HepG2 (cell line): ENCODE measurements at regions not wholly inside any gene's neighbourhood (a gene's known extent, or its start where the extent isn't known, plus 50 kb on each side); places are given as distances from the start of the nearest gene placed in this dataset.

Experiments used
- ATAC-seq: fragments of 200-7000 bp; cut with Tn5 transposase; 3 replicates; pipeline ENCODE4 v1.9.1; 2020; ENCODE audit warnings: mild to moderate bottlenecking, moderate library complexity
- BruUV-seq: library from RNA; stranded (reverse); fragments of 400-500 nt; replicated peaks from 2 replicates; lab custom pipeline; 2021; lab: Mats Ljungman, UMichigan
- CTCF ChIA-PET: fragments of 300-600 bp; formaldehyde crosslinking; extraction: SDS; loops from one replicate; lab custom pipeline; 2021; ENCODE audit warnings: low total read pairs, inconsistent platforms, low intra/inter-chr PET ratio; lab: Yijun Ruan, JAX
- POLR2A ChIA-PET: fragments of 350-600 bp; sonication (Branson Sonifier 250); formaldehyde crosslinking; loops from one replicate; lab custom pipeline; 2020; ENCODE audit warnings: antibody characterized with exemption, inconsistent platforms; lab: Yijun Ruan, JAX
- DNase-seq: peaks from one replicate; pipeline ENCODE4 v3.0.0-alpha.2; 2015; ENCODE audit warnings: low spot score
- FAIRE-seq: peaks from 3 replicates; lab custom pipeline; 2011; peaks lifted over from hg19 to GRCh38; lab: Jason Lieb, UNC
- H2AFZ ChIP-seq: one replicate; pipeline ENCODE4 v1.6.1; 2011; ENCODE audit warnings: low read length, inconsistent platforms
- H3K27ac ChIP-seq: fragments of 300-600 bp; 3 replicates; pipeline ENCODE4 v1.8.0; 2011; ENCODE audit warnings: mixed run types, mild to moderate bottlenecking, mixed read lengths, low read length, inconsistent platforms; ENCODE audit not compliant: insufficient read depth; ENCODE audit errors: extremely low read length
- H3K27me3 ChIP-seq, 2 experiments: fragments of 200-600 bp in 1 of 2; 2 replicates in 1 of 2; 3 replicates in 1 of 2; pipeline versions ENCODE4 v1.6.0 to v1.8.0; 2011; ENCODE audit warnings: low read length in 2 of 2, mild to moderate bottlenecking in 2 of 2, moderate library complexity in 2 of 2, inconsistent platforms in 1 of 2; ENCODE audit not compliant: insufficient read depth in 2 of 2, control insufficient read depth in 1 of 2
- H3K36me3 ChIP-seq, 2 experiments: fragments of 200-600 bp in 1 of 2; replicated peaks in 1 of 2; 2 replicates in 1 of 2; 3 replicates in 1 of 2; pipeline versions ENCODE4 v1.5.1 to v1.8.0; 2011; ENCODE audit warnings: low read length in 2 of 2, inconsistent platforms in 1 of 2; ENCODE audit not compliant: insufficient read depth in 2 of 2, control insufficient read depth in 1 of 2
- H3K4me1 ChIP-seq: 2 replicates; pipeline ENCODE4 v1.5.1; 2012; ENCODE audit warnings: low read length, inconsistent platforms; ENCODE audit not compliant: insufficient read depth
- H3K4me2 ChIP-seq: 2 replicates; pipeline ENCODE4 v1.6.0; 2011; ENCODE audit warnings: low read depth, low read length, inconsistent platforms
- H3K4me3 ChIP-seq, 3 experiments: fragments of 200-600 bp in 1 of 3; sonication (generic), shearing (Covaris generic) in 1 of 3; replicated peaks in 1 of 3; 2 replicates each; pipeline ENCODE4 v1.5.1; 2011 to 2016; ENCODE audit warnings: low read length in 3 of 3, inconsistent platforms in 2 of 3, low read depth in 2 of 3, mild to moderate bottlenecking in 2 of 3, control low read depth in 1 of 3, mixed read lengths in 1 of 3; ENCODE audit not compliant: insufficient read depth in 1 of 3
- H3K79me2 ChIP-seq: one replicate; pipeline ENCODE4 v1.6.1; 2011; ENCODE audit warnings: low read length, inconsistent platforms; ENCODE audit not compliant: insufficient read depth
- H3K9ac ChIP-seq: 2 replicates; pipeline ENCODE4 v1.6.0; 2011; ENCODE audit warnings: mild to moderate bottlenecking, low read depth, low read length, inconsistent platforms; ENCODE audit not compliant: insufficient read depth
- H3K9me3 ChIP-seq: 2 replicates; pipeline ENCODE4 v1.5.1; 2012; ENCODE audit warnings: mild to moderate bottlenecking, low read length
- H4K20me1 ChIP-seq: 2 replicates; pipeline ENCODE4 v1.6.0; 2011; ENCODE audit warnings: inconsistent platforms, mild to moderate bottlenecking, low read length, moderate library complexity; ENCODE audit not compliant: insufficient read depth
- E2F5 ChIP-seq: sonication (generic); formaldehyde crosslinking; conservative IDR thresholded peaks from 2 replicates; pipeline ENCODE4 v1.4.0; 2020; ENCODE audit warnings: missing genetic modification reagents
- EEA1 ChIP-seq: sonication (generic); formaldehyde crosslinking; IDR thresholded peaks from 2 replicates; pipeline ENCODE4 v1.5.1; 2020; ENCODE audit warnings: mild to moderate bottlenecking, missing genetic modification reagents, borderline replicate concordance
- IKZF5 ChIP-seq: IDR thresholded peaks from 2 replicates; pipeline ENCODE4 v1.6.1; 2018; ENCODE audit warnings: missing genetic modification reagents, mild to moderate bottlenecking, missing compliant biosample characterization
- KAT7 ChIP-seq: IDR thresholded peaks from 2 replicates; pipeline ENCODE4 v1.6.1; 2018; ENCODE audit warnings: borderline replicate concordance, missing compliant biosample characterization
- MEIS1 ChIP-seq: sonication (generic); formaldehyde crosslinking; IDR thresholded peaks from 2 replicates; pipeline ENCODE4 v1.9.0; 2021; ENCODE audit warnings: mild to moderate bottlenecking, missing genetic modification reagents, moderate library complexity, borderline replicate concordance
- RBFOX2 ChIP-seq: fragments of 200-400 bp; formaldehyde crosslinking; IDR thresholded peaks from 2 replicates; pipeline ENCODE4 v1.6.1; 2017; ENCODE audit warnings: low read depth, mild to moderate bottlenecking, low read length
- SATB2 ChIP-seq: sonication (generic); formaldehyde crosslinking; IDR thresholded peaks from 2 replicates; pipeline ENCODE4 v1.5.0; 2020; ENCODE audit warnings: missing genetic modification reagents
- SP140L ChIP-seq: sonication (generic); formaldehyde crosslinking; IDR thresholded peaks from 2 replicates; pipeline ENCODE4 v1.4.0; 2020; ENCODE audit warnings: missing genetic modification reagents, borderline replicate concordance
- ZBTB3 ChIP-seq: sonication (generic); formaldehyde crosslinking; IDR thresholded peaks from 2 replicates; pipeline ENCODE4 v1.4.0; 2020; ENCODE audit warnings: low read depth, mild to moderate bottlenecking, moderate library complexity, missing genetic modification reagents, borderline replicate concordance
- ZNF24 ChIP-seq: fragments of 450-650 bp; IDR thresholded peaks from 2 replicates; pipeline ENCODE4 v1.6.1; 2017; ENCODE audit warnings: antibody characterized with exemption, mild to moderate bottlenecking
- ZNF644 ChIP-seq: IDR thresholded peaks from 2 replicates; pipeline ENCODE4 v1.6.1; 2016; ENCODE audit warnings: low read depth
- WGBS: methylation state at CpG from one replicate; pipeline ENCODE4 v1.1.6; 2017; ENCODE audit warnings: low lambda C conversion rate; 5-methylcytosine and 5-hydroxymethylcytosine counted together
- in situ Hi-C: cut with HindIII; loops from 2 replicates; pipeline ENCODE4 v1.10.0; 2017; ENCODE audit warnings: low pct_unique_long_range_greater_than_20kb; ENCODE audit not compliant: extremely low pct_ligation_motif_present
- intact Hi-C: fragments of 100-400 bp; cut with micrococcal nuclease; formaldehyde crosslinking; loops from one replicate; pipeline ENCODE4 v1.10.0; 2022; ENCODE audit not compliant: unreplicated experiment
- TF ChIP-seq, protein P1 (sequence below): sonication (generic); formaldehyde crosslinking; IDR thresholded peaks from 2 replicates; pipeline ENCODE4 v1.4.0; 2020; ENCODE audit warnings: missing genetic modification reagents
- TF ChIP-seq, protein P2 (sequence below): sonication (generic); formaldehyde crosslinking; IDR thresholded peaks from 2 replicates; pipeline ENCODE4 v1.8.0; 2022; ENCODE audit warnings: missing genetic modification reagents, low read depth, mild to moderate bottlenecking, borderline replicate concordance
- TF ChIP-seq, protein P3 (sequence below): sonication (generic); formaldehyde crosslinking; IDR thresholded peaks from 2 replicates; pipeline ENCODE4 v1.5.0; 2020; ENCODE audit warnings: mild to moderate bottlenecking, missing genetic modification reagents

GRCh38 chr1:60234776-60235175 lies 161.2 kb upstream of the C1orf87 start:
- ATAC-seq: no peak
- no peaks in the 10 kb centered on the region for H4K20me1 ChIP-seq
- no peaks in the 10 kb centered on the region for H3K9me3 ChIP-seq
- in situ Hi-C loops: no loop called here
- no peak overlapping the region for H3K27ac ChIP-seq
- FAIRE-seq: no peak
- H3K36me3 ChIP-seq: no peaks in the 10 kb centered on the region
- intact Hi-C loops: no loop called here
- BruUV-seq: no TSS peak
- CTCF ChIA-PET: no interaction called here
- no peaks in the 10 kb centered on the region for H3K4me1 ChIP-seq
- H3K4me2 ChIP-seq: no peak overlapping the region
- no peaks in the 10 kb centered on the region for H3K27me3 ChIP-seq
- H3K4me3 ChIP-seq: no peak overlapping the region
- POLR2A ChIA-PET: no interaction called here
- H3K9ac ChIP-seq: no peak overlapping the region
- TF ChIP-seq SP140L (CRISPR knock-in tag): no peak
- no peak for TF ChIP-seq E2F5 (CRISPR knock-in tag)
- TF ChIP-seq EEA1: no peak
- TF ChIP-seq MEIS1 (CRISPR knock-in tag): no peak
- no peak for DNase-seq
- 0% methylated on average over 1 of the region's 2 CpGs for WGBS
- no peak overlapping the region for H2AFZ ChIP-seq
- H3K79me2 ChIP-seq: no peaks in the 10 kb centered on the region

DNA sequence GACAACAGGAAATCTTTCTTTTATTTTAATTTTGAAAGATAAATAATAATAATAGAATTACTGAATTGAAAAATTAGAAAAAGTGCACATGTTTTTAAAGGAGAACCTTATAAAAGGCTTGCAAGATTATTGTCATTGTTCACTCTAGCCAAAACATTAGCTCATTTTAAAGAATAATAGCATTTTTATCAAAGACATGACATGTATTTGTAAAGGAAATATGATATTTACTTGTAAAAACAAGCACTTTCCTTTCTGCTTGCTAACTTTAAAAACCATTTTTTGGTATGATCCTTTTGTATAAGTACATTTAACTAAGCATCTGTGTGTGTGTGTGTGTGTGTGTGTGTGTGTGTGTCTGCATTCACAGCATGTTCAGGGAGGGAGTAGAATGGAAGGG lies 156.3 kb upstream of the C1orf87 start:
- Histone ChIP-seq H3K4me1 (no peaks in the 10 kb centered on the region), H3K36me3 (no peaks in the 10 kb centered on the region), H2AFZ (no peak overlapping the region), H3K79me2 (no peaks in the 10 kb centered on the region), H3K4me3 (no peak overlapping the region), H3K27ac (no peak overlapping the region), H4K20me1 (no peaks in the 10 kb centered on the region), H3K27me3 (no peaks in the 10 kb centered on the region), H3K9me3 (no peaks in the 10 kb centered on the region), H3K9ac (no peak overlapping the region), H3K4me2 (no peak overlapping the region)
- no peak for DNase-seq
- TF ChIP-seq ZNF644 (CRISPR knock-in tag): no peak
- TF ChIP-seq, protein P1, sequence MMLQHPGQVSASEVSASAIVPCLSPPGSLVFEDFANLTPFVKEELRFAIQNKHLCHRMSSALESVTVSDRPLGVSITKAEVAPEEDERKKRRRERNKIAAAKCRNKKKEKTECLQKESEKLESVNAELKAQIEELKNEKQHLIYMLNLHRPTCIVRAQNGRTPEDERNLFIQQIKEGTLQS (CRISPR knock-in tag): no peak
- no peak for TF ChIP-seq ZBTB3 (CRISPR knock-in tag)
- TF ChIP-seq IKZF5: no peak
- no peak for TF ChIP-seq RBFOX2
- TF ChIP-seq, protein P2, sequence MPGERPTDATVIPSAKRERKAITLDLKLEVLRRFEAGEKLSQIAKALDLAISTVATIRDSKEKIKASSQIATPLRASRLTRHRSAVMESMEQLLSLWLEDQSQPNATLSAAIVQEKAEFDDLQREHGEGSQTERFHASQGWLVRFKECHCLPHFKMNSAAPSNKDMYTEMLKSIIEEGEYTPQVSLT (CRISPR knock-in tag): no peak
- no peak for TF ChIP-seq SATB2 (CRISPR knock-in tag)
- TF ChIP-seq ZNF24: no peak
- TF ChIP-seq, protein P3, sequence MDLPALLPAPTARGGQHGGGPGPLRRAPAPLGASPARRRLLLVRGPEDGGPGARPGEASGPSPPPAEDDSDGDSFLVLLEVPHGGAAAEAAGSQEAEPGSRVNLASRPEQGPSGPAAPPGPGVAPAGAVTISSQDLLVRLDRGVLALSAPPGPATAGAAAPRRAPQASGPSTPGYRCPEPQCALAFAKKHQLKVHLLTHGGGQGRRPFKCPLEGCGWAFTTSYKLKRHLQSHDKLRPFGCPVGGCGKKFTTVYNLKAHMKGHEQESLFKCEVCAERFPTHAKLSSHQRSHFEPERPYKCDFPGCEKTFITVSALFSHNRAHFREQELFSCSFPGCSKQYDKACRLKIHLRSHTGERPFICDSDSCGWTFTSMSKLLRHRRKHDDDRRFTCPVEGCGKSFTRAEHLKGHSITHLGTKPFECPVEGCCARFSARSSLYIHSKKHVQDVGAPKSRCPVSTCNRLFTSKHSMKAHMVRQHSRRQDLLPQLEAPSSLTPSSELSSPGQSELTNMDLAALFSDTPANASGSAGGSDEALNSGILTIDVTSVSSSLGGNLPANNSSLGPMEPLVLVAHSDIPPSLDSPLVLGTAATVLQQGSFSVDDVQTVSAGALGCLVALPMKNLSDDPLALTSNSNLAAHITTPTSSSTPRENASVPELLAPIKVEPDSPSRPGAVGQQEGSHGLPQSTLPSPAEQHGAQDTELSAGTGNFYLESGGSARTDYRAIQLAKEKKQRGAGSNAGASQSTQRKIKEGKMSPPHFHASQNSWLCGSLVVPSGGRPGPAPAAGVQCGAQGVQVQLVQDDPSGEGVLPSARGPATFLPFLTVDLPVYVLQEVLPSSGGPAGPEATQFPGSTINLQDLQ (CRISPR knock-in tag): no peak
- no peak for TF ChIP-seq KAT7 (CRISPR knock-in tag)
- no TSS peak for BruUV-seq
- no peak for ATAC-seq
- FAIRE-seq: no peak
- intact Hi-C loops (no loop called here), in situ Hi-C loops (no loop called here)
- CTCF ChIA-PET: no interaction called here
- POLR2A ChIA-PET: no interaction called here
